Glomerular endothelial cell (primary cell): ENCODE measurements at regions not wholly inside any gene's neighbourhood (a gene's known extent, or its start where the extent isn't known, plus 50 kb on each side); places are given as distances from the start of the nearest gene placed in this dataset.

ENCODE experiments used
- DNase-seq: peaks from one replicate; pipeline ENCODE4 v3.0.0-alpha.2; 2011; ENCODE audit warnings: low read depth, low spot score; ENCODE audit errors: extremely low read depth

DNA sequence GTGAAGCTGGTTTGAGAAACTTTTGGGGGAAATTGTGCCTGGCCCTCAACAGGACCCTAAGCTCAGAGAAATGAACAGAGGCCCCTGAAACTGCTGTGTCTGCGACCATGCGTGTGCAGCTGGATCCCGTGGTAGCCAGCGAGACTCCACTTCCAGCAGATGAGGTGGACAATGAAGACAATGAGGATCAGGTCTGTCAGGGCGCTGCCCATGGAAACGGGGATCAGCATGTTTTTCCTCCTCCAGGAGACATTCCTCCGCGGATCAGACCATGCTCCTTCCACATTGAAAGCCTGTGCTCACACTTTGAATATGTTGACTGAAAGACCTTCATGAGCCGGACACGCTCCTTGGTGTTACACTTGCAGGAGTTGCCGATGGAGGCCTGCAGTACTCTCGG, 1439.8 kb upstream of the ALCAM start:
- DNase-seq, result no peak

DNA sequence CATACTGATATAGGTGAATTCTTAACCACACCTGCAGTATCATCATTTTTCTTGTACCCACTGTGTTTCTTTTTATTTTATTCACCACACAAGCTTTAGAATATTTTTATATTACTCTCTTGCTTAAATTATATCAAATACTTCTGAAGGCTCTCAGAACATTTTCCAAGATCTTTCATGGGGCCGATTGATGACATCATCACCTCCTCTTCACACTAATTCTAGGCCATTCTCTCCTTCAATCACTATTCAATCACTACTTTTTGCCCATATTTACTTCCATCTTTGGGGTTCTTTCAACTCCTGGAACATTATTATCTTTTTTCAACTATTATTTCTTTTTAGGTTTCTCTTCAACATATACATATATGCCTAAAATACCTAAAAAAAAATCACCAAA, 1438.8 kb upstream of the ALCAM start:
- DNase-seq, result no peak

DNA sequence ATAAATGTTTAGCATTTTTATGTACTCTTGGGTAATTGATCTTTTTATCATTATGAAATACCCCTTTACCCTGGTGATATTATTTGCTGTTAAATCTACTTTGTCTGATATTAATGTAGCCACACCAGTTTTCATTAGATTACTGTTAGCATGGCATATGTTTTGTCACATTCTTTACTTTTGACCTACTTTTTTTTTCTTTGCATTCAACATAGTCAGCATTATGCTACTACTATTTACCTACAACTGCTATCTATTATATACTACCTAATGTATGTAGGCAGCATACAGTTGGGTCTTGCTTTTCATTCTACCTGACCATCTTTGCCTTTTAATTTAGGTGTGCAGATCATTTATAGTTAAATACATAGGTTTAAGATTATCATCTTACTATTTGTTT, 1429.6 kb upstream of the ALCAM start:
- DNase-seq, result no peak

DNA sequence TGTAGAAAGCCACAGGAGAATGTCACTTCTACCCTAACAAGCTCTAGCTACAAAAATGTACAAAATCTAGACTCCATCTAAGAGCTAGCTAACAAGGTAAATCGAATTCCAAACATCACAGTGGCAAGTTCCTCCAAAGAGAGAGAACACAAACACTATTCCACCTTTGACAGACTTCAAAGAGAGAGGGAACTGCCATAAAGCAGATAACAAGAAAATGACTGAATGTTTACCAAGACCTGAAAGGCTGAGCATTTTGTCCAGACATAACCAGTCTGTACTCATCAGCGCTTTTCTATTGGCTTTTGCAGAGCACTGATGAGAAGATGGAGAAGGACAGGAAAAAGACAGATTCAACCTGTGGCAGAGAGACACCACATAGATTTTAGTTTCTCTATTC, 1419.6 kb upstream of the ALCAM start:
- DNase-seq, result no peak

DNA sequence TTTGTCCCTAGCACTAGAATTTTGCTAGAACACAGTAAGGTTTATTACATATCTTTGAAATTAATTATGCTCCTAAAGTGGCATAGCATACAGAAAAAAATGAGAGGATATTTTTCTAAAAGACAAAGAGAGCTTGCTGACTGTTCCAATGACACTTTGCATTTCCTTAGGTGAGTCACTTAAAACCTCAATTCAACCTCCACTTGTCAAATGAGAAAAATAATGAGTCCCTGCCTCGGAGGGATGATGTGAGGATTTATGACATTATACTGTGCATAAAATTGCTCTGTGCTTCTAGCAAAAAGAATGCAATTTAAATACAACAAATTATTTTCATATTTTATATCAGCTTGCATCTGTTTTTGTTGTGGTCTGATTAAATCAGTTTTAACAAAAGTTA, 1417.0 kb upstream of the ALCAM start:
- DNase-seq, result no peak

DNA sequence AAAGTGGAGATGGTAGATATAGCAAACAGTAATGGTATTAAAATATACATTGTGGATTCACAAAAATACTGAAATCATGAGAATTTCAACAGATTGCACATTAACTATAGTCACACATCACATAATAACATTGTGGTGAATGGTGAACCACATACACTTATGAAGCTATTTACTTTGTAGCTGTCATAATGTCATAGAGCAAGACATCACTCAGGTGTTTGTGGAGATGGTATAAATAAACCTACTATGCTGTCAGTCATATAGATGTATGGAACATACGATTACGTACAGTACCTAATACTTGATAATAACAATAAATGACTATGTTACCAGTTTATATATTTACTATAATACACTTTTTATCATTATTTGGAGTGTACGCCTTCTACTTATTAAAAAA, 1416.0 kb upstream of the ALCAM start:
- no peak for DNase-seq

DNA sequence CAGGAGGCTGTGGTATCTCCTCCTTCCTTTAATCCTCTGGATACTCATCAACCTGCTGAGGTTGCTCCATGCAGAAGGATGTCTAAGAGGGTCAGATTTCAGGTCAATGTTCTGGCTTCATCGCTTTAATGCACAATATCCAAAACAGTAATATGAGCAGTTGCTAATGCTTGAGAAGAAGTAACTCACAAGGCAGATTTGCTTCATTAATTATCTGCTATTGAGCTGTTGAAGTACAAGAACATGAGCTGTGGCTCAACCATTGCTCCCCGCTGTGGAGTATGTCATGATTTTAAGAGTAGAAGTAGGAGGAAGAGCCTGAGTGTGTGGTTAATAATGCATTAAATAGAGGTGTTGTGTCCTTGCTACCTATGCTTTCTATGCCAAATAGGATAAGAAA, 1412.9 kb upstream of the ALCAM start:
- no peak for DNase-seq

DNA sequence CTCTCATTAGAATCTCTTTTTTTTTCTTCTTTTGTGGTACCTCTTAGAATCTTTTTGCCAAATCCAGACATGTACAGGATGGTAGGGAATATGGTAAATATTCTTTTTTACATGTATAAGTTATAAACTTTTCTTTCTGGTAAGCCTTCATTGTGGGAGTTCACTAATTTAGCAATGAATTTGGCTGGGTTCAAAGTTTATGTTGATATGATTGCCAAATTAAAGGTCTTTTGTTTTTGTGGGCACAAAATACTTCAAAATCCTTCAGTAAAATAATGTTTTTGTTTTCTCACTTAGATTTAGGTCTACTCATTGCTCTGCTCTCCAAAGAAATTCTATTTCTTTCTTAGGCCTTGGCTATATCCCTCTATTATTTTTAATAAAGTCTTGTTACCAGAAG, 1405.9 kb upstream of the ALCAM start:
- DNase-seq, result no peak

DNA sequence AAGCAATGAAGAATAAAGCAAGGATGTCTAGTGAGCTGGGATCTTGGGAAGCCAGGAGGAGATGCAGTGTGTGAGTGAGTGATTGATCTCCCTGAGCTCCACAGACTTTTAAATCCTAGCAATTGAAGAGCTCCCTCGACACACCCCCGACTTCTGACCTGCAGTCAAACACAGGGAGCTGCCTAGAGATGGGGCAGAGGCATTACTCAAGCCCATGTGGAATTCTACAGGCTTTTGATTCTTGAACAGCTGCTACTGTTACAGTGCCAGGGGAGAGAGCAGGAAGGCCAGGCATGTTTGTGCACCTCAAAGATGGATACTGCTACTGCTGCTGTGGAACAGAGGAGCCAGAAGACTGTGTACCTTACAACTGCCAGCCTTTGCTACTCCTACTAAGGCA, 1403.1 kb upstream of the ALCAM start:
- no peak for DNase-seq

DNA sequence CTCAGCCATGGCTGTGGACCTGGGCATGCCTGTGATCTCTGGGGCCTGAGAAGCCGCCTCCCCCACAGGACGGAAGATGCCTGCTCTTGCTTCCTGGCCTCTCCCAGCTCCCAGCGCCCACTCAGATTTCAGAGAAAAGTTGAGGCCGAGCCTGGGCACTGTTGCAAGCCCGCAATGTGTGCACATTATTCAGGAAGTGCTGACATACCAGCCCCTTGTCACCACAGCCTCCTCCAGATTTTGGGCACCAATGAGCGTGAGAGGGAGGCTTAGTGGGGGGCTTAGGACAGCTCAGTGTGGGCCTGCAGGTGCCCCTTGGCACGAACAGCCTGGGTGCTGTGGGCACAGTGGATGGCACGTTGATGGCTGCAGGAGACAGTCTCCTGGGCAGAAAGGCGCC, 1400.9 kb upstream of the ALCAM start:
- DNase-seq, result no peak

DNA sequence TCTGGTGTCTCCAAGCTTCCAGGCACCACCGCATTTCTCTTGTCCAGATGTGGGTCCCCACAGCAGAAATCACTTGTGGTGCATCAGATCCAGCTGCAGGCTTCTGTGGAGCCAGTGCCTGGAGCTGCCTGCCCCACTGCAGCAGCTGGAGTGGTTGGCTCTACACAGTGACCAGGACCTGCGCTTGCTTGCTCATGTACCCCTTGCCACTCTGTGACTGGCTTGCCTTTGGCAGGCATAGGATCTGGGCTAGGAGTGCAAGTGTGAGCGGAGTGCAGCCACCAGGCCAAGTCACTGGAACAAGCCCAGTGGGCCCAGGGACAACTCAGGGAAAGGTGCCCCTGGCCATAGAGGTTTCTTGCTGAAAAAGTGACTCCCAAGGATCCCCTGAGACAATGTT, 1400.0 kb upstream of the ALCAM start:
- no peak for DNase-seq

DNA sequence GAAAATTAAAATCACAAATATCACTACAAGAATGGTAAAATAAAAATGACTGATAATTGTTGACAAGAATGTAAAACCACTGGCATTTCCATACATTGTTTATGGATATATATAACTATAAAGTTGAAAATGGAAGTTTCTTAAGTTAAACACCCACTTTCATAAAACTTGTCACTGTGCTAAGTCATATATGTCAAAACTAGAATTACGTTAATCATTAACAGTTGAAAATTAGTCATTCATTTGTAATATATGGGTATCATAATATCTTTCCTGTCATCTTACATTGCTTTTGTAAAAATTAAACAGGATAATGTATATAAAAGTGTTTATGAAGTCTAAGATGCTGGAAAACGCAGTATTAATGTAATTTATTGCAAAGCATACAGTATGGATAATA, 1398.6 kb upstream of the ALCAM start:
- no peak for DNase-seq

DNA sequence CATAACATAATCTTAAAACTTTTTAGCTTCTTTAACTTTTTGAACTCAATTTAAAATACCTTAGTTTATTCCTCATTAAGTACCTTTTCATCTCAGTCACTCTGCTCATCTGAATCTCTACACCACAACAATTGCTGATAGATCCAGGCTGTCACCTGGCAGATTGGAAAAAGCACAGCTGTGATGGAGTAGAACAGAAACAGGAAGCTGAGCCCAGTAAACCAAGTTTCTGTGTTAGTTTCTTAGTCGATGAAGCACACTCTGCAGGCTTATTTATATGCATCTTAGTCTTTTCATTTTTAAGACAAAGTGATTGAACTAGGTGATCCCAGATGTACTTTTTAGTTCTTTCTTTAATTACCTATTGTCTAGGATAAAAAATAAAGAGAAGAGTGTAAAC, 1398.0 kb upstream of the ALCAM start:
- no peak for DNase-seq

DNA sequence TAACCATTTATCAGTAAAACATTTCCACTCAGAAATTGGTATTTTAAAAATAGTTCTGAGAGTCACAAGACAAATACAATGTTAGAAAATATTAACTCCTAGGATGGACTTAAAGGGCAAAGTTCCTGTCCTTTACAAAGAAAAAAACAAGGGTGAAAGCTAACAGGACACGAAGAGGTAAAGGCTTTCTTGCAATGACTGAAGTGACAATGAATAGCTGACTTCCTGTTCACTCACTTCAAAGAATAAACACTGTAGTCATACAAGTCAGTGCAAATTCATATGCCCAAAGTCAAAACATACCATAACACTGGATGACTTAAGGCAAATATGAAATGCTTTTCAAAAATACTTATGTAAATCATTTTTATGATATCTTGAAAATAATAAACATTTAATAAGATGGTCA, 1389.8 kb upstream of the ALCAM start:
- DNase-seq, result no peak

DNA sequence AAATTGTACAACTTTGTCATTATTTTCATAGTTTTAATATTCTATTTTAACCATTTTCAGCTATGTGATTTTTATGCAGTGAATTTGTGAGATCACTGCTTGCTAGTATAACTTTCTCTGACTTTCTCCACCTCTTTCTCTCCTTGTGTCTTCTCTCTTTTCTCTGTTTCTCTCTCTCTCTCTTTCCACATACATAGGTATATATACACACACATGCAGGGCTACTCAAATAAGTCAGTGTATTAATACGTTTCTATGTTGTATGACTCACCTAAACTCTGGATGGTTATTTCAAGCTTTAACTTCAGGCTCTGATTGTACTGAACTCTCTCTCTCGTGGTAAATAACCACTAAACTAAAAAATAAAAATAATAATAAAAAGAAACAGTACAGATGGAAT, 1389.3 kb upstream of the ALCAM start:
- DNase-seq, result no peak

DNA sequence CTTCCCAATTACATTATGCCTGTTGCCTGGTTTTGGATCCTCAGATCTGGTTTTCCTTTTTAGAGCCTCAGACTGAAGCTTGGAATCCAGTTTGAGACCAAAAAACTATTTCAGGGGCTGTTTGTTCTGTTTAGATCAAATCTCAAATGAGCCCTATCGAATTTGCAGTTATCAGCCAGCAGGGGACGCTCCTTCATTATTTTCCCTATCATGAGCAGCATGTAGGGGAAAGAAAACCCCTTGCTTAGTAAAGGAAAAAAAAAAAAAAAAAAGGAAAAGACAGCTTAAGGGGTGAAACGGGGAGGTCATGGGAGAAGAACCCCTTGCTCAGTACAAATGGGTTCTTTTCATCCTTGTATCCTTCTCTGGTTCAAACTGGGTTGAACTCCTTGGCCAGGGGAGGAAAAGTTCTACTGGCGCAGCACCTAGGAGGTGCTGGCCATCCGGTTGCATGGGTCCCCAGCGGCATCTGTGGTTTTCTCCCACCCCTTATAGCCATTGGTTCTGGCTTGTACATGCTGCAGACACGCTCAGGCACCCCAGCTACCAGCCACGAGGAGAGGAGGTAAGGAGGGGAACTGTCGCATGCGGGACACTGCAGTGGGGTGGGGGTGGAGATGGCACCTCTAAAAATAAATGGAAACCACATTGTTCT, 1375.1 kb upstream of the ALCAM start:
- no peak for DNase-seq

DNA sequence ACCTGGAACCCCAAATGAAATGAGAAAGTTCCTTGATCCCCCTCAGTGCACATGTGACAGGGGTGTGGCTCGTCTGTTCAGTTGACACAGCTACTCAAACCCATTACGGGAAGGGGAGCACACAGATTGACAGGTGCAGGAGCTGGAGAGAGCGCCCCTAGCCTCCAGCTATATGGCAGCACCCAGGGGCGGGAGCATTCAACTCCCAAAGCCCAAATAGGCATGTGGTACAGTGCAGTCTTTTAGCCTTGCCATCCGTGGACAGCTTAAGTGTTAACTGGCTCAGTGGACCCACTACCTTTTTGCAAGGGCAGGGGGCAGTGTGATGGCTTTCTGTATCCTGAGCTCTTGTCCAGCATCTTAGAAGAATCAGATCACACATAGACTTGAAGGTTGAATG, 1374.2 kb upstream of the ALCAM start:
- no peak for DNase-seq

DNA sequence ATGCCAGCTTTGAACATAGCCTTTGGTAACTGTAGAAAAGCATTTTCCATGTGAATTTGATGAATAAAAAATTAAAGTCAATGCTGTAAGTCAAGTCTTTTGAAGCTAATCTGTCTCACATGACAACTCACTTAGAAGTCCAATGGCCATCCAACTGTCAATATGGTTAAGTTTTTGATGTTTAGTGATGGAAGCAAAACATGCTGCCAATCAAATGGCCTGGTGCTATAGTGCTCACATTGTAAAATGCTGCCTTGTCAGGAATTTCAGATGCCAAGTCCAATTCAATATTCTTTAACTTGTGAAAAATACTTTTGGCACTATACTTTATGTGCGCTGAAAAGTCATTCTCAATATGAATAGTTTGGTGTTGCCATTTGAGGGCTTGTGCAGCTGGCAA, 1361.8 kb upstream of the ALCAM start:
- no peak for DNase-seq

DNA sequence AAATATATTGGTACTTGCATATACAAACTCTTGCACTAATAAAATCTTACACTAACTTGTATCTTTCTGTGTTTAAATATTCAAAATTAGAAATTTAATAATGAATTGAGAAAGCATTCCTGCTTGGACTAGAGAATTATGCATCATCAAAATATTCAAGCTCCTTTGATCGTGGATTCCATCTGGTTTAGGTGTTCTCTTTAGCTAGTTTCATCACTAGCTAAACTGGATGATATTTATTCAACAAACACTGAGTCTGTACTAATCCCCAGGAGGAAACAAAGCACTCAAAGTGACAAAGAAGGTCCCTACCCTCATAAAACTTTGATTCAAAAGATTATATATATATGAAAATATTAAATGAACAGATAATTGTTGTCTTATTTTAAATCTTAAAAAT, 1360.9 kb upstream of the ALCAM start:
- DNase-seq, result no peak

DNA sequence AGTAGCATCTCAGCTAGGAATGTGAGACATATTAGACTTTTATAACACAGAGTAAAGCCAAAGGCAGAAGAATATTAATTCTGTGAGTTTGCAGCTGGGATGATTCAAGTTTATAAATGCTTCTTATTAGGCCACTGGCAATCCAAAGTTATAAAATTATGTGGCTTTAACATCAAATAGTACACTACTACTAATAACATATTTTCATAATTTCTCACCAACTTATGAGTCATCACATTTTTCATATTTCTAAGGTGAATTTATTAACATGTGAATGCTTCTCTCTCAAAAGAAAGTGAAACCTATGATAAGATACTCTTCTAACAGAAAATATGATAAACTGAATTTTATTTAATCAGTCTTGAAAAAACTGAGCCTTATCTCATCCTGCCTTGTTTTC, 1348.2 kb upstream of the ALCAM start:
- DNase-seq, result no peak

DNA sequence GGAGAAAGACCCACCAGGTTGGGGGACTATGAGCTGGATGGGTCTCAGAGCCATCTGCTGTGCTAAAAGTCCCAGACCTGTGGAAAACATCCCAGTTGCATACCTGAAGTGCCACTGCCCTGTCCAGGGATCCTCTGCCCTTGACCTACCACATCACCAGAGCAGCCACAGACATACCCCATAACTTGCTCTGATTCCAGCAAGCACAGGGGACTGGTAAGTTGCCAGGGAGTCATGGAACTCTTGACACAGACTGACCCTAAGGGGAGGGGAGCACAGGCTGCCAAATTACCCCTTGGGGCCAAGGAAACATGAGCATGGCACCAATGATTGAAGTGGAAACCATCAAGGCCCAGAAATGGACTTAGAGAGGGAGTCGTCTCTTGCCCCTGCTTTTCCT, 1335.1 kb upstream of the ALCAM start:
- no peak for DNase-seq

DNA sequence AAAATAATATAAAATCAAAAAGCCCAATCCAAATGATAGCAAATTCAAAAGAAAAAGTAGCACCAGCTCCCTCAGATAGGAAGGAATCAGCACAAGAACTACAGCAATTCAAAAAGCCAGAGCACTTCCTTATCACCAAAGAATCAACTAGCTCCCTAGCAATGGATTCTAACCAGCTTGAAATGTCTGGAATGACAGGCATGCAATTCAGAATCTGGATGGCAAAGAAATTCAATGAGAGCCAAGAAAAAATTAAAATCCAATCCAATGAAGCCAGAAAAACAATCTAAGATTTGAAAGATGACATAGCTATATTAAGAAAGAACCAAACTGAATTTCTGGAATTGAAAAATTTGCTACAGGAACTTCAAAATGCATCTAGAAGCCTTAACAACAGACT, 1334.4 kb upstream of the ALCAM start:
- DNase-seq, result no peak

DNA sequence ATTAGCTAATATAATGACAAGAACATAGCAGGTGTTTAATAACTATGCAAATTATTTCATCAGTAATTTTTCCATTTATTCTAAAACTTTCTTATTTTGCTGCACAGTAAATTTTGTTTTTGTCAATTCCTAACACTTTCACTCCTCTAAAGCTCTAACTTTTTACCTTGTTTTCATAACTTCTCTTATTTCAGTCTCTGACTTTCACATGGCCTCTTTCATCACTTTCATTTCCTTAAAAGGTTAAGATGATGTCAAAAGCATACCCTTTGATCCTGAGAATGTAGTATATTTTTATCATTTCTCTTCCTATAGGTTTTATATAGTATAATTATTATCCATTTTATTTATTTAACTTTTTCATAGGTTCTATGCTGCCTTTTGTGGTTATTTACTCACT, 1325.8 kb upstream of the ALCAM start:
- DNase-seq, result no peak
